Activated CD4-positive, alpha-beta memory T cell treated with anti-CD3 and anti-CD28 coated beads, Interleukin-2, amount 10 ng/mL, durations not matched to agents 7 days and 5 days (primary cell): ENCODE measurements at regions not wholly inside any gene's neighbourhood (a gene's known extent, or its start where the extent isn't known, plus 50 kb on each side); places are given as distances from the start of the nearest gene placed in this dataset.
"Not testable (repeated sequence)": the region's sequence is repeated elsewhere in the genome, so short reads cannot be mapped to it uniquely, and the experiment has no call there.

Experiments used
- CTCF ChIA-PET: fragments of 350-600 bp; sonication (Branson Sonifier 250); formaldehyde crosslinking; loops from one replicate; lab custom pipeline; 2021; ENCODE audit warnings: antibody characterized with exemption, inconsistent platforms; lab: Charles Lee
- POLR2A ChIA-PET: fragments of 350-600 bp; sonication (Branson Sonifier 250); formaldehyde crosslinking; loops from one replicate; lab custom pipeline; 2021; ENCODE audit warnings: antibody characterized with exemption; lab: Charles Lee
- DNase-seq: peaks from one replicate; pipeline ENCODE4 v3.0.0-alpha.2; 2020
- H3K27ac Mint-ChIP-seq: one replicate; pipeline ENCODE4 v1.8.0; 2021; ENCODE audit warnings: mild to moderate bottlenecking, mixed read lengths
- H3K27me3 Mint-ChIP-seq: one replicate; pipeline ENCODE4 v1.8.0; 2021; ENCODE audit warnings: mixed read lengths
- H3K36me3 Mint-ChIP-seq: one replicate; pipeline ENCODE4 v1.8.0; 2021; ENCODE audit warnings: low read depth, mixed read lengths
- H3K4me1 Mint-ChIP-seq: one replicate; pipeline ENCODE4 v1.8.0; 2021; ENCODE audit warnings: mixed read lengths
- H3K4me3 Mint-ChIP-seq: one replicate; pipeline ENCODE4 v1.8.0; 2021; ENCODE audit warnings: mild to moderate bottlenecking, mixed read lengths
- H3K9me3 Mint-ChIP-seq: one replicate; pipeline ENCODE4 v1.8.0; 2021; ENCODE audit warnings: mixed read lengths

- DNase-seq = no peak
- Mint-ChIP-seq H3K4me1 (no peaks in the 10 kb centered on the region), H3K27ac (no peak overlapping the region), H3K9me3 (no peaks in the 10 kb centered on the region), H3K36me3 (no peaks in the 10 kb centered on the region), H3K4me3 (no peak overlapping the region), H3K27me3 (peaks cover 10% of the 10 kb centered on the region)
- CTCF ChIA-PET = no interaction called here
- POLR2A ChIA-PET = no interaction called here
These were observed 126.5 kb upstream of the NKX1-1 start for GRCh38 chr4:1532549-1533395.

- CTCF ChIA-PET = no interaction called here
- Mint-ChIP-seq H3K4me3 (no peak overlapping the region), H3K36me3 (no peaks in the 10 kb centered on the region), H3K27me3 (peaks cover 16% of the 10 kb centered on the region), H3K4me1 (no peaks in the 10 kb centered on the region), H3K27ac (no peak overlapping the region), H3K9me3 (no peaks in the 10 kb centered on the region)
- POLR2A ChIA-PET = no interaction called here
- no peak for DNase-seq
These were observed 125.7 kb upstream of the NKX1-1 start for GRCh38 chr4:1531683-1532548.

GRCh38 chr4:1530356-1530755 lies 124.1 kb upstream of the NKX1-1 start:
- peaks cover 23% of the 10 kb centered on the region for H3K27me3 Mint-ChIP-seq
- ChIA-PET POLR2A (no interaction called here), CTCF (no interaction called here)
- H3K9me3 Mint-ChIP-seq = no peaks in the 10 kb centered on the region
- H3K4me3 Mint-ChIP-seq = no peak overlapping the region
- H3K27ac Mint-ChIP-seq = no peak overlapping the region
- no peak for DNase-seq
- no peaks in the 10 kb centered on the region for H3K4me1 Mint-ChIP-seq
- no peaks in the 10 kb centered on the region for H3K36me3 Mint-ChIP-seq

- Mint-ChIP-seq H3K27me3 (peaks cover 37% of the 10 kb centered on the region), H3K36me3 (no peaks in the 10 kb centered on the region), H3K4me1 (peaks cover under 1% of the 10 kb centered on the region), H3K9me3 (no peaks in the 10 kb centered on the region), H3K4me3 (no peak overlapping the region), H3K27ac (no peak overlapping the region)
- ChIA-PET POLR2A (no interaction called here), CTCF (no interaction called here)
- no peak for DNase-seq
These were observed 118.5 kb upstream of the NKX1-1 start for GRCh38 chr4:1524761-1525160.

- POLR2A ChIA-PET = no interaction called here
- CTCF ChIA-PET = no interaction called here
These were observed 117.8 kb upstream of the NKX1-1 start for GRCh38 chr4:1523907-1524636.

GRCh38 chr4:1523506-1523905 lies 117.3 kb upstream of the NKX1-1 start:
- ChIA-PET CTCF (no interaction called here), POLR2A (no interaction called here)
- Mint-ChIP-seq H3K27me3 (peaks cover 32% of the 10 kb centered on the region), H3K36me3 (no peaks in the 10 kb centered on the region), H3K4me1 (peaks cover 2% of the 10 kb centered on the region), H3K4me3 (no peak overlapping the region), H3K9me3 (no peaks in the 10 kb centered on the region), H3K27ac (no peak overlapping the region)
- no peak for DNase-seq

More at GRCh38 chr4:1523907-1524636, 117.8 kb upstream of the NKX1-1 start:
- no peak for DNase-seq
- Mint-ChIP-seq H3K27me3 (peaks cover 34% of the 10 kb centered on the region), H3K36me3 (no peaks in the 10 kb centered on the region), H3K4me3 (no peak overlapping the region), H3K9me3 (no peaks in the 10 kb centered on the region), H3K4me1 (peaks cover 2% of the 10 kb centered on the region), H3K27ac (no peak overlapping the region)

- Mint-ChIP-seq H3K36me3 (no peaks in the 10 kb centered on the region), H3K27me3 (peaks cover 31% of the 10 kb centered on the region), H3K27ac (no peak overlapping the region), H3K4me3 (no peak overlapping the region), H3K9me3 (no peaks in the 10 kb centered on the region), H3K4me1 (peaks cover 2% of the 10 kb centered on the region)
- ChIA-PET POLR2A (no interaction called here), CTCF (no interaction called here)
- DNase-seq = no peak
These were observed 116.8 kb upstream of the NKX1-1 start for GRCh38 chr4:1523033-1523432.

GRCh38 chr4:1522606-1523005 lies 116.4 kb upstream of the NKX1-1 start:
- CTCF ChIA-PET = no interaction called here

GRCh38 chr4:1521821-1522361 lies 115.6 kb upstream of the NKX1-1 start:
- POLR2A ChIA-PET = no interaction called here
- CTCF ChIA-PET = no interaction called here
- H3K9me3 Mint-ChIP-seq = no peaks in the 10 kb centered on the region

More at GRCh38 chr4:1522606-1523005, 116.4 kb upstream of the NKX1-1 start:
- DNase-seq = no peak
- no peaks in the 10 kb centered on the region for H3K36me3 Mint-ChIP-seq
- H3K27ac Mint-ChIP-seq = no peak overlapping the region
- H3K4me1 Mint-ChIP-seq = peaks cover 2% of the 10 kb centered on the region
- peaks cover 28% of the 10 kb centered on the region for H3K27me3 Mint-ChIP-seq
- POLR2A ChIA-PET = no interaction called here
- H3K4me3 Mint-ChIP-seq = no peak overlapping the region
- H3K9me3 Mint-ChIP-seq = no peaks in the 10 kb centered on the region

GRCh38 chr4:1520795-1521576 lies 114.7 kb upstream of the NKX1-1 start:
- H3K4me1 Mint-ChIP-seq, DNase-seq, H3K27ac Mint-ChIP-seq, H3K9me3 Mint-ChIP-seq, CTCF ChIA-PET, H3K36me3 Mint-ChIP-seq, POLR2A ChIA-PET, H3K4me3 Mint-ChIP-seq: not testable (repeated sequence)
- H3K27me3 Mint-ChIP-seq = peaks cover 21% of the 10 kb centered on the region

More at GRCh38 chr4:1521821-1522361, 115.6 kb upstream of the NKX1-1 start:
- peaks cover 2% of the 10 kb centered on the region for H3K4me1 Mint-ChIP-seq
- H3K27me3 Mint-ChIP-seq = peaks cover 22% of the 10 kb centered on the region
- DNase-seq = no peak
- H3K36me3 Mint-ChIP-seq = no peaks in the 10 kb centered on the region
- H3K4me3 Mint-ChIP-seq = no peak overlapping the region
- no peak overlapping the region for H3K27ac Mint-ChIP-seq

GRCh38 chr4:1519787-1520661 lies 113.8 kb upstream of the NKX1-1 start:
- CTCF ChIA-PET = no interaction called here
- H3K4me3 Mint-ChIP-seq = no peak overlapping the region
- no peaks in the 10 kb centered on the region for H3K36me3 Mint-ChIP-seq
- no peaks in the 10 kb centered on the region for H3K9me3 Mint-ChIP-seq
- H3K27me3 Mint-ChIP-seq = peaks cover 13% of the 10 kb centered on the region
- POLR2A ChIA-PET = no interaction called here
- no peak for DNase-seq
- H3K4me1 Mint-ChIP-seq = peaks cover 2% of the 10 kb centered on the region
- H3K27ac Mint-ChIP-seq = no peak overlapping the region
